HG02759 (cell line): ENCODE measurements at regions not wholly inside any gene's neighbourhood (a gene's known extent, or its start where the extent isn't known, plus 50 kb on each side); places are given as distances from the start of the nearest gene placed in this dataset.
"Not testable (repeated sequence)": the region's sequence is repeated elsewhere in the genome, so short reads cannot be mapped to it uniquely, and the experiment has no call there.

Experiments
- ATAC-seq: cut with Tn5 transposase; IDR thresholded peaks from one replicate; pipeline ENCODE4 v1.9.1; 2021; ENCODE audit warnings: mild to moderate bottlenecking, moderate library complexity; ENCODE audit not compliant: unreplicated experiment

DNA sequence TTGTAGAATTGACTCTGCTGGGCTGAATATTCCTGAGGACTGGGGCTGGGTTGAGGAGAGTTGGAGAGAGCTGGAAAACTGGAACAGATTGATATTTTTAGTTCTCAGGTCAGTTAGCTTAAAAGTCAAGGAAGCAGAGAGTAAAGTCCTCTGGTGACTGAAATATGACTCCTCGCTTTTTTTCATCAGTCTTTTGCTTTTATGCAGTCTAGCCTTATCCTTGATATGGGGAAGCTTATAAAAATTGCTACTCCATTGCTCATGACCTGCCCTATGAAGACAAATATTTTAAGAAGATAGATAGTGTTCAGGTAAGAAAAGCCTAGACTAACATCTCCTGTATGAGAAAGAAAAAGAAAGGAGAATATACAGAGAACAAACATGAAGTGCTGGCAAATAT lies 152.7 kb downstream of the C4orf33 start:
- ATAC-seq: no peak

DNA sequence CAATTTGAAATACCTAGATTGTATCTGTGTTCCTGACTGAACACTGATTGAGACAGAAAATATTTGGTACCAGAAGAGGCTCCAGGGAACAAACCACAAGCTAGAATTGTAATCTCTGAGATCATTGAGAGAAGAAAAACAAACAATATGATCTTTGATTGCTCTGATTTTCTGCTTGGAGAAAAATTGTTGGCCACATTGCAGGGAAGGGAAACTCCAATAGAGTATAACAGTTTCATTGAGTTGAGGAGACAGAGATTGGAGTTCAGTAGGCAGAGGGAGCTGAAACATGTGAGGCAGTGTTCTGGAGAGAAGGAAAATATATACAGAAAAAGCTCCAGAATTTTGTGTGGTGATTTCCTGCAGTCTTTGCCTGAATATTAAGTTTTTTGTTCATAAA lies 158.2 kb downstream of the C4orf33 start:
- no peak for ATAC-seq

GRCh38 chr4:129254526-129254925 lies 158.6 kb downstream of the C4orf33 start:
- ATAC-seq: no peak

DNA sequence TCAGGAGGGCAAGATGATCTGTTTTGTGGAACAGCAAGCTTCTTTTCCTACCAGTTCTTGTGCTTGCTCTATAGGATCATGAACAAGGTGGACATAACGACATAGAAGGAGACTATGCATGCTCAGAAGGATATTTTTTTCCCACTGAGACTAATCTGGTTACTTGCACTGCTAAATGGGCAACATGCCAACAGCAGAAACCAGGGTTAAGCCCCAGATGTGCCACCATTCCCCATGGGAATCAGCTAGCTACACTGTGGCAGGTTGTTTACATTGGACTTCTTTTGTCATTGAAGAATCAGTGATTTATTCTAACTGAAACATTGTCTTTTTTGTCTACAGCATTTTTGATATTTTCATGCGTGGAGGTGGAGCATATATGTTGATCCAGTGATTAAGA lies 165.6 kb downstream of the C4orf33 start:
- no peak for ATAC-seq

GRCh38 chr4:129264008-129264657 lies 168.2 kb downstream of the C4orf33 start:
- peak; percentile 97 for ATAC-seq

DNA sequence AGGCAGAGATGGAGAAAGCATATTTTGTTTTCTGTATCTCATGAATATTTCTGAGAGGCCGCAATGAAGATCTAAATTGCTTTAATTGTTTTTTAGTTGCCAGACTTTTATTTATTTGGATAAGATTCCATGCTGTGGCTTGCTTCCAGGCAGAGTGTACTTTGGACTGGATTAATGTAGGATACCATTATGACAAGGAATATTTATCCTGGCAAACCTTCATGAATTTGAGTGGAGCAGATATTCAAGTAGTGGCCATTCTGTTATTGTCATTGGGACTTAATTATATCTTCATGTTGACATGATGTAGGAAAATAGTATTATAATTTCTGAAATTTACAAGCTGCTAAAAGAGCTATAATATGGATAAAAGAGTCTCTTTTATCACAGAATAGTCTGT lies 182.9 kb downstream of the C4orf33 start:
- ATAC-seq: no peak

- ATAC-seq: no peak
Observed at GRCh38 chr4:129282293-129282692, 186.3 kb downstream of the C4orf33 start.

GRCh38 chr4:129292194-129292593 lies 196.2 kb downstream of the C4orf33 start:
- ATAC-seq: not testable (repeated sequence)

DNA sequence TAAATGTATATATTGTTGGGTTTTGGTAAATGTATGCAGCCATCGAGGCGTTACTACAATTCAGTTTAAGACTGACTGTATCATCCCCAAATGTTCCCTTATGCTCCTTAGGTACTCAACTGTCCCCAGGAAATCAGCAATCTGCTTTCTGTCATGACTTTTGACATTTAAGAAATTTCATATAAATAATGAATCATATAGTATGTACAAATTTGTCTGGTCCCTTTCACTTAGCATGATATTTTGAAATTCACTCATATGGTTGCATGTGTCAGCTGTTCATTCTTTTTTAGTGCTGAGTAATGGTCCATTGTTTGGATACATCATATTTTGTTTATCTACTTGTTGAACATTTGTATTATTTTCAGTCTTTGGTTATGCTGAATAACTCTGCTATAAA lies 218.8 kb downstream of the C4orf33 start:
- ATAC-seq: no peak

DNA sequence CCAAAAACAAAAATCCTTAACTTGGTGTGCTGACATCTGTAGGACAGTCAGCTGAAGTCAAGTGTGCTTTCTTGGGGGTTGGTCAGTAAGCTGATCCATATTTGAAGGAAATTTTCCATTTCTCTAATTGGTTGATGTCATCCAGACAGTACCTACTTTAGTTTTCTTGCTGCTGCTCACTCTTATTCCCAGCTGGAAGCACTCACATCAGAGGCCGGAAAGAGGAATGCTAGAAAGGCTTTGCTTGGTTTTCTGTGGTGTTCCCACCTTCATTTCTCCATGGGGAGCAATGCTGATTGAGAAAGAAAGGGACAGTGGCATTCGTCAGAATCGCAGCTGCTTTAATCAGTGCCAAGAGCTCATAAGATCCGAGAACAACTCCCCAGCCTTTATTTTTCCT lies 227.0 kb downstream of the C4orf33 start:
- no peak for ATAC-seq

DNA sequence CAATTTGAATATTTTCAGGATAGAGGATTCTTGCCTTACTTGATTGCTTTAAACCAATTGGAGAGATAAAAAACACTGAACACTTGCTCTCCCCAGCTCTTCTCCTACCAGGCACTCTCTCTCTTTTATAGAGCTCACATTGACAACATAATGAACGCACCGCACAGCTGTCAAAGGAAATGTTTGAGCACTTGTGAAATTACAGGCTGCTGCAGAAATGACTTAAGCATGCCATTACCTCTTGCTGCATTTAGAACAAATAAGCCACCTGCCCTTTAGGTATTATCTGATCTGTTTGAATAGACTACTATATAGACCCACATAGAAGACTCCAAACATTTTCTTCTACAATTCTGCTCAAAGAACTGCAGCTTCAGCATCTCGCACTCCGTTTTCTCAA lies 227.7 kb downstream of the C4orf33 start:
- no peak for ATAC-seq

GRCh38 chr4:129326571-129327460 lies 230.9 kb downstream of the C4orf33 start:
- ATAC-seq: no peak

DNA sequence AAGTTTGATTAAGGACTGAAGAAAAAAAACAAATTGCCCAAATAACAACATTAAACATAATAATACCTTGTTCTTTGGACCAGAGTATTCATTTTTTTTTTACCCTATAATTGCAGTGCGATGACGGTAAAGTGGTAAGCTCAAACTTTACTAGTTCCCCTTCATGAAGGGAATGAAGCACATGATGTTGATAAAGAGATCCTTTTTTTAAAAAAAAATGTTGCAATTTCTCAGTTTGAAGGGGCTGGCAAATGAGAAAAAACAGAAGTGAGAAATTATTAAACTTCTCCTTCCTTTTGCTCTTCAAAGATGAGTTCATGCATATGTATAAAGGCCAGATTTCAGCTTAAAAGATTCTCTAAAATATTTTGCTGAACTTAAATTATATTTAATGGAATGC lies 231.7 kb downstream of the C4orf33 start:
- no peak for ATAC-seq

- ATAC-seq: no peak
Observed at GRCh38 chr4:129328162-129328561, 232.2 kb downstream of the C4orf33 start.

DNA sequence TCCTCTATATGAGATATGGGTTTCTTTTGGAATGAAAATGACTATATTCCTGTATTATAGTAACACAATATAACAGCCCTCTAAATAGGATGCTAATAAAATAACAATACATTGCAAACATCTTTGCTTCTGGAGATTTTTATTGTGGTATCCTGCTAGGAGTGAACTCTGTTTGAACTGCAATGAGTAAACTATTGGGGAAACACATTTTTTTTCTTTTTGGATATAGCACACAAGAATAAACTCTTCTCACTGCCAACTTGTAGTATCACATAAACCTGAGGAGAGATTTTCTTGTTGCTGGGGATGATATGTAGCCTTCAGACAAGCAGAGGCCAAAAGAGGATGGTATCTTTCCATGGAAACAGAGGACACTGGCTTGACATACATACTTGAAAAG lies 238.2 kb downstream of the C4orf33 start:
- no peak for ATAC-seq

DNA sequence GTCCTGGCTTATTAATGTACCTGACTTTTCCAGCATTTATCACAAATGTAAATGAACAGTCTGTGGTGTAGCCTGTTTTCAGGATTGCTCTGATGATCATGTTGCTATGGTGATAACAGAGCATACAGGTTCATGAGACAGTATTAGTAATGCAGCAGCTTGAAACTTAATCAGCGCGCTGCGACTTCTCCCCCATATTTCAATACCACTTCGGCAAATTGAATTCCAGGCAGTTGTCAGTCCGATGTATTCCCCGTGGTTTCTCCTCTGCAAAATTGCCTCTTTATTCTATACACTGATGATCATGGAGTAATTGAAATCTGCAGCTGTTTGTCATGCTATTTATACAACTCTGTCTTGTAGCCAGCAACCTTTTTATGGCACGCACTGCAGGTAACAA lies 239.3 kb downstream of the C4orf33 start:
- no peak for ATAC-seq

DNA sequence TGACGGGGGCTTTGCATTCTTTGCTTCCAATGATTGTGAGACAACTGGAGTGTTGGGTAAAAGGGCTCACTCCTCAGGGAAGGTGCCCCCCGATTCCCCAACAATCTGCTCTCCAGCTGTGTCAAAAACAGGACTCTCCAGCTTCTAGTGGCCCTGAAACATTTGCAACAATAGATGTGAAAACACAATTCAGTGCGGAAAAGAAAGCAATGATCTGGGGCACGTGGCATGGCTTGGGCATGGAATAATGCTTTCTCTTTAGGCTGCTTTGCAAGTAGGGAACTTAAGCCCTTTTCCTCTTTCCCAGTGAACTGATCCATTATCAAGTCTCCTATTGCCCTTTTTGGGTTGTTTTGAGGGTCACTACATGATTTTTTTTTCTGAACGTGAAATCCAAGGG lies 239.9 kb downstream of the C4orf33 start:
- no peak for ATAC-seq

- ATAC-seq: no peak
Observed at GRCh38 chr4:129336457-129337227, 240.7 kb downstream of the C4orf33 start.

DNA sequence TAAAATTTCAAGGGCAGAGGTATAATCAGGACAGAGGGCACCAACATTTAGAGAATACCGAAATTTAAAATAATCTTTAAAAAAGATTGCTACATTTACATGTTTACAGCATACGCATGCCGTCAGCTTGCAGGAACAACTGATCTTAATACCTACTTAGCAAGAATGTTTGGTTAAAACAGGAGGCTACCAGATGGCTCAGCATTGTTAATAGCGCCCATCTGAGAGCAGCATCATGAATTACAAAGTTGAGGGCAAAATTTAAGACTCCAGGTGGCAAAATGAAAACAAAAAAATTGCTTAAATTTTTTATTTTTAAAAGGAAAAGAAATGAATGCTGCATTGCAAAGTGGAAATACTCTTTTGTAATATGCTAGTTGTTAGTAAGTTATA lies 241.3 kb downstream of the C4orf33 start:
- ATAC-seq: no peak

GRCh38 chr4:129342819-129343408 lies 247.0 kb downstream of the C4orf33 start:
- ATAC-seq: no peak

DNA sequence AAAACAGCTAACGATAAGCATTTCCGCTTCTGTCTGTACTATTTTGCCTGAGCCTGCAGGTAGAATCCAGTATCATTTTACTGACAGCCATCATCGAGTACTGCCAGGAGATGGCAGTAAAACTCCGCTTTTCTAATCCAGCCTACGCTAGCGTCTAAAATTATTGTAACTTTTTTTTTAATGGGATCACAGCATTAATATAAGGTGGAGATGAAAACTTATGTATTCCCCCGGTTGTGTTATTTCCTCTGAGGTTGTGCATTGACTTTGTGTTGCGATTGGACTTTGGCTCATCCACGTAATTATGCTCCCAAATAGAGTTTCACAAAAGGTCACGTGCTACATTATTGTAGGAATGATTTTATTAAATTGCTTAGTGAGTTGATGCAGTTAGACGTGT lies 248.1 kb downstream of the C4orf33 start:
- peak; percentile 71 for ATAC-seq
